ENCODE measurements at regions not wholly inside any gene's neighbourhood (a gene's known extent, or its start where the extent isn't known, plus 50 kb on each side); places are given as distances from the start of the nearest gene placed in this dataset.

DNA sequence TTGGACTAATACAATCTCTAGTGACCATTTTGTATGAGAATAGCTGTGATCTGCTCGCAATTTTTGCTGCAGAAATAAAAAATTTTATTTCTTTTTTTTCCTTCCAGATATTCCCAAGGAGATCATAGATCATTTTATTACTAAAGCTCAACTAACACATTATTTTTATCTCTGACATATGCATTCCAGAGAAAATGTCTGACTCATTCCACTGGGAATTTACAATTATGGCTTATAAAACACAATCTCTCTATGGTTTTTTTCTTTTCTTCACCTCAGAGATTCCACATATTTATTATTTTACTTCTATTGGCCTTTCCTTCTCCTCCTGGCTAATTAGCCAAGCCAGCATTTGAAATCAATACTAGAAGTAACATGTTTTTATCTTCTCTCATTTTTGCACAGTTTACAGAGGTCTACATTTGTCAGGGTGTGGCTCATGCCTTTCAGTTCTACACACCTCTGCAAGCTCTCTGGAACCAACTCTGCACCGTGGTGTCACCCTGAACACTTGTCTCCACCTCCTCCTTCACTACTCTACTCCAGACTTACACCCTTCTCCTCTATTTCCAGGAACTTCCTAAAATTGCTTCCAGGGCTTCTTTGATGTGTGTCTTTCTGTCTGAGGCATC is 59.8 kb upstream of the GPM6A start:
- DNase-seq: no peak

DNA sequence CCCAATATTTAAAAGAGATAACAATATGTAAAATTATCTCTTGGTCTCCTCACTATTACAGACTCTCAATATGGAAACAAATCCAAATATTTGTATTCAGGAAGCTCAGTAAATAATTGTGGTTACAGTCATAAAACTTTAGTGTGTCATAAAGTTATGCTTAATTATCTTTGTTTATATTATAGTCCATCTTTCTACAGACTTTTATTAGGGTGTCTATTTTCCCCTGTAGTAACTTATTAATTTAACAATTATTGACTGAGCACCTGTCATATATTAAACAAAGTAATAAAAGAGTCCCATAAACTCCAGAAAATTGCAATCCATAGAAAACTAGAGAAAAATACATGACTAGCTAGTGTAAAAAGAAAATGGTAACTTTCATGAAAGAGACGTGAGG is 61.6 kb upstream of the GPM6A start:
- DNase-seq: no peak

DNA sequence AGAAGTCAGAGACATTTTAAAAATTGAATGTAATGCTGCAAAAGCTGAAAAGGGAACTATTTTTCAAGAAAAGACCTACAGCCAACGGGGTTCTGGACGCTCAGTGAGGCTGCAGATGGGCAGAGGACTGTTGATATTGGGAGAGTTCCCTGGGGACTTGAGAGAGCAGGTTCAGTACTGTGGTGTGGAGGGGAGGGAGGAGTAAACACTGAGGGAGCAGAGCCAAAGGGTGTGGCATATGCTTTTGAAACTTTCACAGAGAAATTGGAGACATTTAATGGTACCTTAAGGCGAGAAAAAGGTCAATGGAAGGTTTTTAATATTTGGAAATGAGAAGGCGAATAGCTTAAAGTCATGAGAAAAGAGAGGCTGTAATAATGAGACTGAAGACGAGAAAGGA is 62.2 kb upstream of the GPM6A start:
- DNase-seq: no peak

DNA sequence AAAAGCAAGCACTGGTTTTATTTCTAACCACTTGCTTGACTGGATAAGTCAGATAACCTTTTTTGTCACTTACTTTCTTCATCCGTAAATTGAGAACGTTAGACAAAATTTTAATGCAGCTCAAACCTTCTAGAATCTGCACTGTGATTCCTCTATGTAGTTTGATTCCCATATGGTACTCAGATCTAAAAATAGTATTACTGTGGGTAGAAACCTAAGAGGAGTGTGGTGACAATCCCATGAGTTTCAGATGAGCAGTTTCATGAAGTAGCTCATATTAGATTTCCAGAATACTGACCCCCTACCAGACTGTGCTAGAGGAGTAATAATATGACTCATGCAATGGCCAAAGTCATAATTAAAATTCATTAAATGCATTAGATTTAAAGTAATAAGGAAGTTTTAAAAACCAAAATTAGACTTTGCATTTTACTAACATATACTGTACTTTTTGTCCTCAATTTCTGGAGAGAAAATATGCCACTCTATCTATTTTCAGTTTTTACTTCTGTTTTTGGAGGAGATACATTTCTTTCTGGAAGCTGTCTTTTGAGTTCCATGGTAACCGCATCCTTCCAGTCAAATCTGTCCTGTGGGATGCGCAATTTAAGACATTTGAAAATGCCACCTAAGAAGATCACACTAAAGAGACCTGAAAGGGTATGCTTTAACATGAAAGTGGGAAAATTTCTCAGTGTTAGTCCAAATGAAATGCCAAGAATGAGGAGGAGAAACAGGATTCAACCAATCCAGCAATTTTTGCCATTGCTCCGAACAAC is 64.1 kb upstream of the GPM6A start:
- no peak for DNase-seq

DNA sequence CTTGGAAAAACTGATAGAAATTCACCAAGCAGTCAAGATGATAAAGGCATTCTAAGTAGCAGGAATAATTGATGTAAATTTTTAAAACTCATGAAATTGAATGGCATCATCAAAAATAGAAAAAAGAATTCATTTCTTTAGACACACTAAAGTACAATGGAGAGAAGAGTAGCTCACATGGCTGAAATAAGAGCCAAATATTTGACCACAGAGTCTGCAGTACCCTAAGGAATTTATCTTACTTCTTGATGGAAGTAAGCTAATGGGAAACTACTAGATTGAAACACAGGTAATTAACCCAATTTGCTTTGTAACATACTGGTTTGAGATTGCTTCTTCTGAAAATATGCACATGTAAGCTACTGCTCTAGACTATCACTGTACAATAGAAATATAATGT is 70.8 kb upstream of the GPM6A start:
- DNase-seq: no peak

DNA sequence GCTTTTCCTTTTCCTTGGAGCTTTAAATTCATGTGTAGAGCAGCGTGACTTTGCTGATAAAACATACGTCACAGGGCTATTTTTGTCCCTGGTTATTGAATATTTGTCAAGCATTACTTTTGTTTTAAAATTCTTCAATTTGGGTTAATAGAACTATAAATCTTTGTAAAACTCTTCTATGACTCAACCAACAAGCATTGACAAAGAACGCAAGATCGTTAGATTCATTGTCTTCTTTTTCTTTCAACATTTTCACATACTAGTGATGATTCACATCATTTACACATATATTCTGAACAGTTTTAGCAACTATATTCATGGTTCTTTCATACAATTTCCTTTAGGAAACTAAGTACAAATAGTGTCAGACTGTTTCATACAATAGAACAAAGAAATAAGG is 72.0 kb upstream of the GPM6A start:
- no peak for DNase-seq

DNA sequence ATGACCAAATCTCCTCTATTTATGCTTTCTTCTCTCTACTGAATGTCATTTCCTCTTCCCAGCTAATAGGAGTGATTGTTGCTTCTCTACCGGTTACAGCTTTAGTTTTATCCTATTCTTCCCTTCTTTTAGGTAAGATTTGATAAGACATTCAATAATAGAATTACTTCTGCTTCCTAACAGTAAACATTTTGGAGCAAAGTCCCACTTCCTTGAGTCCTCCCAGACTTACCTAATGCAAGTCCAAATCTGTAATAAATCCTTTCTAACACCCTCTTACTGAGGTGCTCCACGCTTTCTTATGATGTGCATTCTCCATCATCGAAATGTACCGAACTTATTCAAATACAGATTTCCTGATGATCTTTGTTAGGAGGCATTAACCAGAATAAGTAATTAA is 79.2 kb upstream of the GPM6A start:
- no peak for DNase-seq

DNA sequence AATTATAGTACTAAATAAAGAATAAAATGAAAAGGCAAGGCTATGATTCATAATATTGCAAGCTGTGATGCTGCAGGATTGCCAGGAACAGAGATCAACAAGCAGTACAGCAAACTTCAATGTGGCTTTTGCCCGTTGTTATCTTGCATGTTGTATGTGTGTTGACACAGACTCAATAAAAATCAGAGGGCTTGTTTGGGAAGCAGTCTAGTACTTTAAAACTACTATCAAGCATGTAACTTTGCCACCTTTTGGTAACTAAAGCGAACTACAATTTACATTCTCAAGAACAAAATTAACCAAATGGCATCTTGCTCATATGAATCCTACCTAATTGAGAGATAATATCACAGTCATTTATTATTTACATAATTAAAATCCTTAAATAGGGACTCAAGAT is 79.8 kb upstream of the GPM6A start:
- DNase-seq: no peak

DNA sequence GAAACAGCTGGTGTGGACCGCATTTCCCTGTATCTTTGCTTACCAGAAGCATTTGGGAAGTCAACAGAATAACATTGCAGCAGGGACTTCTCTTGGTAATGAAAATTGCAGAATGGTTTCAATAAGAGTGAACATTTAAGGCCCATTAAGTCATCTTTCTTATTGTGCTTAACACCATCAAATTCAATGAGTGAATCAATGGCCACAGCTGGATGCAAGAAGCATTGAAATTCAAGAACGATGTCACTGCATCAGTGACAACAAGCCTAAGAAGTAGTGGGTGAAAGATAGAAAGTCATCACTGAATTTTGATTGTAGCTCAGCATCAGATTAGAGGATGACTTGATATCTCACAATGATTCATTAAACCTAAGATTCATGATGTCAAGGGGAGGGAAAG is 93.9 kb upstream of the GPM6A start:
- DNase-seq: no peak

DNA sequence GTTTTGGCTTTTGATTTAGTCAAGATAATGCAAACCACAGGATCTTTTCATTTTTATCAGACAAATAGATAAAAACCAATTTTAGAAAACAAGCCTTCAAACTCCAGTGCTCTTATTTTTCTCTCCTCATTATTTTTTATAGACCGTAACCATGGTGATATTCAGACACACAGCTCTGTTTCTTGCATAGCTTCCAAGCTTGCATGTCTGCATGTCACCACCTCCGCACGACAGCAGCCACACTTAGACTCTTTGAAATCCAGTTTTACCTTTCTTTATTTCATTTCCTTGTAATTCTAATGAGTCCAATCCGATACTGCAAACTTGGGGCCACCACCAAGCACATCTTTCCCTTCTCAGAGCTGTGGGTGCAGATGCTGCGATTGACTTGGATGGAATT is 94.3 kb upstream of the GPM6A start:
- DNase-seq: no peak

DNA sequence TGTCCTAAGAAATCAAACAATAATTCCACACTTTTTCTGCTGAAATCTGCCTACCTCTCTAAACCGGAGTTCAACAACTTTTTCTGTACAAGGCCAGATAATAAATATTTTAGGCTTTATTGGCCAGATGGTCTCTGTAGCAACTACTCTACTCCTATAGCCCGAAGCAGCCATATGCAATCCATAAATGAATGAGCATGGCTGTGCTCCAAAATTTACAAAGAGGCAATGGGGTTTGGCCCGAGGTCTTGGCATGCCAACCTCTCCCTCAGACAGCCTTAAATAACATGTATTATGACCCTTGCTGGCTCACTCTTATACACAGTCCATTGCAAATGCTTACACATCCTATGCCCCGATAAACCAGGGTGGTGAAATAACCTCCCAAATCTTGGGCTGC is 98.6 kb upstream of the GPM6A start:
- no peak for DNase-seq

DNA sequence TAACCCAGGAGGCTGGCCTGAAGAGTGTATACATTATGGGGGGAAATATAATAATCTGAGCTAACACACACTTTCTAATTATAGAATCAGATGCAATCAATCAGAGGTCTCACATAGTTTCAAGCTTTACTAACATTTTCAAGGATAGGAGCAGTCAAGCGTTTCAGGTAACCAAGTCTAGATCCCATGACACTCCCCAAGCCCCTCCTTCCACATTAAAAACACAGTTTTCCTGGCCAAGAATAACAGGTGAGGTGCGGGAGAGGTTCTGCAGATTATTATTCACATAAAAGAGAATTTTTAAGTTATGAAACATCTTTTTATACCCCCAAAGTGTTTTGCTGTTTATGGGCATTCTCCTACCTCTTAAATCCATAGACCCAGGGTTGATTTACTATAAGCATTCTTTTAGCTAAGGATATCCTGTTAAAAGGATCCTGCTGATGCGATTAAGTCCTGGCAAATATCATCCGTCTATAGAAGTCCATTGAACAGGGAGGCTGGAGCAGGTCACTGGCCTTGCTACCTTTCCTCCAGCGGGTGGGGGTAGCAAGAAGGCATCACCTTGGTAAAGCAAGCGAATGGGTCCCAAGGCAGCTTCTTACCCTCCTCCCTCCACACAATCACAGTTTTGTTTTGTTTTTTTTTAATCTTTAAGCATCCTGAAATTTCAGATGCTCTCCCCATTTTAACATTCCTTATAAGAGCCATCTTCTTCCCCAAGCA is 104.7 kb upstream of the GPM6A start:
- DNase-seq: no peak

DNA sequence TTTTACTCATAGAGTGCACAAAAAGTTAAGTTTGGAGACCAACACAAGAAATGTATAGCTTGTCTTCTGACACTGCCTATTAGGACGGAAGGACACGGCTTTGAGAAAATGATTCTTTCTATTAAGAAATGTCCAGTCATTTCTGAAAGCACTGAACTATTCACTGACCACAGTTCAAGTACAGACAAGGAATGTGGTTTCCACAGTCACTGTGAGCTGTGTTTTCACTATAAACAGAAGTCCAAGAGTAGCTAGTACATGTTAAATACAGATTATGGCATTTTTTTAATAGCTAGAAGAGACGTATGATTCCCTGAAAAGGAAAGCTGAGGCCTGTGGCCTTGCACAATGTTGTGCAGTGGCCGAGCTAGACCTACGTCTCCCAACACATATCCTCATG is 115.1 kb upstream of the GPM6A start:
- DNase-seq: no peak

DNA sequence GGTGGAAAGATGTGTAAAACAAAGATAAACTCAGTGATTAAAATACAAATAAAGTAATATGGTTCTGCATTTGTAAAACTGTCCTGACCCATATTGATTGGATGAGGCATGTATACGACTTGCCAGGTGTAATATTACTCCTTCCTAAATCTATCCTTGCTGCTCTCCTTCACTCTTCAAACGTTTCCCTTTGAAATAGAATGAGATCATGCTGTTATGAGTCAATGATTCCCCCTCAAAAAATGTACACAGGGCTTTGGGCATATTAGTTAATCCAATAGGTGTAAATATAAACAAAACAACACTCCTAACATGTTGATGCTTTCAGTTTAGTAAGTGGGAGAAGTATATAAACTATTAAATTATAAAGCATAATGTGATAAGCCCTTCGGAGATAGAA is 117.4 kb upstream of the GPM6A start:
- no peak for DNase-seq

DNA sequence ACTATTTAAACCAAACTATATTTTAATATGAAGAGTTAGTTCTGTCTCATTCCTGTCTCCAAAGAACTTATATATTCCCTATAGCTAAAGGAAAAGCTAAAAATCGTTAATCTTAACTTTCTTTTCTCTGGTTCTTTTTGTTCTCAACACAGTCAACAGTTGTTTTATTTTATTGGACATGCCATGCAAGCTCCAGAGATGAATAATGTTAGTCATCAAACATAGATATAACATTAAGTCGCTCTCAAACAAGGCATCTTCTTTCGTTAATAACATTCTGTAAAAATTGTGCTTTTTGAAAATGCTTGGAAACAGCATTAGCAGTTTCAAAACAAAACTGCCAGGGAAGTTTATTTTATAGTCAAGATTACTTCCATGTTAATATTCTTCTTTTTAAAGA is 117.9 kb upstream of the GPM6A start:
- DNase-seq: no peak

DNA sequence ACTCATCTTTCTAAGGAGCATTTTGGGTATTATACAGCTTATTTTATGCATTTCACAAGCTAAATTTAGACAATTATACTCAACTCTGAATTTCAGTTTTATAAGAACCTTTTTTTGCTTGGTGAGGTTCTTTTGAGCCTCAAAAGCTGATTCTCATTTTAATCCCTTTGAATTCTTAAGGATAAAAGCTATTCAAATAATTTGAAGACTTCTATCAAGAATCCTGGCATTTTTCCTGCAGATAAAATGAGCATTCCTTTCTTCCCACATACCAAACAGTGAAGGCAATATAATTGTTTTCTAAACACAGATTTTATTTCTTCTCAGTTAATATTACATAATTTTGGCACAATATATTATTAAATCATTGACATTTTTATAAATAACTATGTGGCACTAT is 118.4 kb upstream of the GPM6A start:
- no peak for DNase-seq

DNA sequence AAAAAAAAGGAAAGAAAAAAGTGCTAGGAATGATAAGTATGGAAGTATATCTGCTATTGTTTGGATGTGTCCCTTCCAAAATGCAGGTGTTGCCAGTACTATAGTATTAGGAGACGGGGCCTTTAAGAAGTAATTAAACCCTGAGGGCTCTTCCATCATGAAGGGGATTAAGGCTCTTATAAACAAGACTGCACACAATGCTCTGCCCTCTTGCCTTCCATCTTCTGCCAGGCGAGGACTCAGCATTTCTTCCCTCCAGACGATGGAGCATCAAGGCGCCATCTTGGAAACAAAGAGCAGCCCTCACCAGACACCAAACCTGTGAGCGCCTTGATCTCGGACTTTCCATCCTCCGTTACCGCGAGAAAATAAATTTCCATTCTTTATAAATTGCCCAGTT is 120.1 kb upstream of the GPM6A start:
- DNase-seq: no peak

DNA sequence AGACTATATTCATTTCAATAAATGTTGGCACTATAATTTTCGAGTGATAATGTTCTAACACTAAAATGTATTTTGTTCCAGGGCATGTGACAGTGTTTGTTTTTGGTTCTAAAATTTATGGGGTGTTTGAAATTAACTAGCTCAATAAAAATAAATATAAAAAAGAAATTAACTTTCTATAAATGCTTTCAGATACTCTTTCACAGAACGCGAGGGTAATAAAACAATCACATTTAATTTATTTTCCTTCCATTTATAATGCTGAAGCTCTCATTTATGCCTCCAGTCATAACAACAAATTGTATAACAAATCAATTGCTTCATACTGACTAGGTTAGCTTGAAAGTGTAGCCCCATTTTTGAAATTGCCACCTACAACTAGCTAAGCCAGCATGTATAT is 122.4 kb upstream of the GPM6A start:
- no peak for DNase-seq

DNA sequence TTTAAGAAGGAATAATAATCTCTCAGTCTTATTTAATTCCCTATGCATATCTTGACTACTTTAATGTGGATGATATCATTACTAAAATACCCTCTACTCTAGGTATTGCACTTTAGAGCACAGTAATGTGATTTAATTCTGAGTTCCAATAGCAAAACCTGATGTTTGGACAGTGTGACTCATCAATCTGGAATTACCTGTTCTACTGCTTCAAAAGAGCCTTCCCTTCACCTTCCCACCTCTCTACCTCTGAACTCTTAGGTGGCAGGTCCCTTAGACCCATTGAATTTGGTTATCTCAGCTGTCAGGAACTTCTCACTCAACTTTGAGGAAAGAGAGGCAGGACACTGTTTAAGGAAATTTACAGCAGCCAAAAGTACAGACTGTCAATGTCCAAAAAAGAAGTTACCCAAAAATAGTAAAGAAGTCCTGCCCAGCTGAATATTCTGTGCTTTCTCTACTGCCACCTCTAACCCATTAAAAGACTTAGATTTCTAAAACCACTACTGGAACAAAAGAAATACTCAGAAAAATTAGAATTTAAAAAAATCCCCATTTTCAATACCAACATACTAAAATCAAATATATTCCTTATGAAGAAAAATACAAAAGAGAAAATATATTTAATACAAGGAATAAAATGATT is 123.1 kb upstream of the GPM6A start:
- DNase-seq: no peak

DNA sequence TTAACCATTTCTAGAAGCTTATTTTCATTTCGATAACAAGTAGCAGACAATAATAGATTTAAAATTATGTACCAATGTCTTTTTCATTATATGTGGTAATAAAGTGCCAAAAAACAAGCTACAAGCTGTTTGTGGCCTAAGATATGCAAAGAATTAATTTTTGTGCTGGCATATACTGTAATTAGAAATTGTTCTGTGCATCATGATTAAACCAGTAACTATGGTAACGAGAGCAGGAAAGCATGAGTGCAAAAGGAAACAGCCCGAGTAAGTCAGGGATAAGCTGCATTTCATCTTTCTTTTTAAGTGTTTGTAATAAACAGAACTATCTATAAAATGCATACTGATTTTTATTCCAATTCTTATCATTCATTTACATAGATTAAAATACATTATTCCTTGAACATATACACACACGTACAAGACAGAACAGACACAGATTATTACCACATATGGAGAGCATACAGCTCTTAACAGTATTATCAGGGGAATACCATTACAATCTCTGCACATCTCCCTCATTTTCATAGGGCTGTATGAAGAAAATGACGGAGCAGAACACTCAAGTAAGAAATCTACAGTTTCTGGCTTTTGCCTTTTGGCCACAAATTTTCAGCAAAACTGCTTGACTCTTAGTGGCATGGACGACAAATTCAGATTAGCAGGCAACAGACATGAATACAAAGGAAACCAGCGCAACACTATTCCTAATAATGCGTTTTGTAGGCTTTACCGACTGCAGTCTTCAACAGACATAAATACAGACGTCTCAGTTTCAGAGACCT is 121.3 kb upstream of the WDR17 start:
- DNase-seq: no peak

DNA sequence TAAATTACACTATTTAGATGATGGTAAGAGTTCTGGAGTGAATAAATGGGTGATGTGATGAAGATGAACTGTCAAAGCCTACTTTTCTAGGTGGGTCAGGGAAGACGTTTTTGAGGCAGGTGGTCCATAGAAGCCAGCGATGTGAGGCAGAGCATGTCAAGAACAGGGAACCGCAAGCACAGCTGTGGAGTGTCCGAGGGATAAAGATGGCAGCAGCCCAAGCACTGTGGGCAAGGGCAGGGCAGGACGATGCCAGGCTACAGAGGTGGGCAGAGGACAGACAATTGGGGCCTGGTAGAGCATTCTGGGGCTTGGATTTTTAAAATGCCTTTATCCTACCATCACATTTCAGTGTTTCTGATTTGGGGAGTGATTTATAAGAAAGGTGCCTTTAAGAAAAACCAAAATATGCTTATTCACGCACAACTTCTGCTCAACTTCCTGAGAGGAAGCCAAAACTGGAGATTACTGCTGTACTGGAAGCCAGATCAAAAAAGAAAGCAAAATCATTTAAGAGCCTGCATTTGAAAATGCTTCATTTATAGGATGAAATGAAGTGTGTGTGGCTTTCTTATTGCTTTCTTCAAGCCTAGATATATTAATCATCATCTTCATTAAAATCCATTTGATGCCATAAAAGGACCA is 119.0 kb upstream of the WDR17 start:
- DNase-seq: peak; percentile 4

DNA sequence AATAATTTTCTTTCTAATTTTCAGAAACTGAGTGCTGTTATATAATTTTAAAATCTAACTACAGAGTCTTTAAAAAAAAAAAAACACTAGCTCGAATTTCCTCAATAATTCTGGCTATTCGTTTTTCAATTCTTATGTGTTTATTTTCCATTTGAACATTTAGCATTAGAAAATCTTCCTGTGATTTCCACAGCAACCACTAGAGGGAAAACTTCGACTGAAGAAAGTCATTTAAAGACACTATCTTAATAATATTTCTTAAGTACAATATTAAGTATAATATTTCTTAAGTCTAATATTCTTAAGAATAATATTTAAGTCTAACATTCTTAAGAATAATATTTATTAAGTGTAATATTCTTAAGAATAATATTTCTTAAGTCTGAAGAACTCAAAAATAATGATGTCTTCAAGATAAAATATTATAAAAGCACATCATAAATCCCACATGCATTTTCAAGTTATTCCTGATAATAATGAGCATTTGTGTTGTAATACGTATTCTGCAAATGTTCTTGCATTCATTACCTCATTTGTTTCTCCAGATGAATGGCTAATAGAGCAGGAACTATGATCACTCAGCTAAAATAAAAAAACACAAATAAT is 118.4 kb upstream of the WDR17 start:
- DNase-seq: peak; percentile 54

Data from dermis blood vessel endothelial cell (primary cell).